HG02938 (cell line): ENCODE measurements at regions not wholly inside any gene's neighbourhood (a gene's known extent, or its start where the extent isn't known, plus 50 kb on each side); places are given as distances from the start of the nearest gene placed in this dataset.

ENCODE experiments used
- ATAC-seq: cut with Tn5 transposase; IDR thresholded peaks from one replicate; pipeline ENCODE4 v1.9.1; 2021; ENCODE audit warnings: mild to moderate bottlenecking, moderate library complexity; ENCODE audit not compliant: unreplicated experiment

GRCh38 chr2:118705032-118705431 is 142.4 kb downstream of the EN1 start:
- ATAC-seq: no peak

DNA sequence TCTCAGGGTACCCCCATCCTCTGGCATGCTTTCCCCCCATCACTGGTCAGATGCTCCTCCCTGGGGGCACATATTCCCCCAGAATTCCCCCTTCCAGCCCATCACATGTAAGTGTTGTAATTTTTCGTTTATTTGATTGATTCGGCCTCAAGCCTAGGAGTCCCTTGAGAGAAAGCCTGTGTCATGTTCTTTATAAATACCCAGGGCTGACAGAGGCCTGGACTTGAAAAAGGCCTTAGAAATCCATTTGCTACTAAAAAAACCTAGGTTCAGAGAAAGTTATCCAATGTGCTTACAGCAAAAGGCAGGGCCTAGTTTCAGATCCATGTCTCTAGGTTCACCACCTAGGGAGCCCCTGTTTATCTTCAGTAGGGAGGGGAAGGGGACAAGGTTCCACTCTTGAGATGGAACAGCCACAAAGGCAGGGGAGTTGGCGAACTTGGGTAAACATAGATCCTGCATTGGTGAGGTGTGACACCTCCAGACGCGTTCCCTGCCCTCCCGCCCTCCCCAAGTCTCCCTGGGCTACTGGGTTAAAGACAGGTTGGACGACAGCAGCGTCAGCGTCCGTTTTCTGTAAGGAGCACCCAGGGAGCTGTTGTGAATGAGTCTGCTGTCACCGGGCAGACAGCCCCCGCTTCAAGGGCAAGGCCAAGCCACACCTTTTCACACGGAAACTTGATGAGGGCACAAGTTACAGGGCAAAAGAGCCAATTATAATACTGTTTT is 147.8 kb downstream of the EN1 start:
- ATAC-seq: no peak

GRCh38 chr2:118698564-118698963 is 148.9 kb downstream of the EN1 start:
- ATAC-seq: no peak

- no peak for ATAC-seq
Observed at GRCh38 chr2:118697781-118698180, 149.7 kb downstream of the EN1 start.

DNA sequence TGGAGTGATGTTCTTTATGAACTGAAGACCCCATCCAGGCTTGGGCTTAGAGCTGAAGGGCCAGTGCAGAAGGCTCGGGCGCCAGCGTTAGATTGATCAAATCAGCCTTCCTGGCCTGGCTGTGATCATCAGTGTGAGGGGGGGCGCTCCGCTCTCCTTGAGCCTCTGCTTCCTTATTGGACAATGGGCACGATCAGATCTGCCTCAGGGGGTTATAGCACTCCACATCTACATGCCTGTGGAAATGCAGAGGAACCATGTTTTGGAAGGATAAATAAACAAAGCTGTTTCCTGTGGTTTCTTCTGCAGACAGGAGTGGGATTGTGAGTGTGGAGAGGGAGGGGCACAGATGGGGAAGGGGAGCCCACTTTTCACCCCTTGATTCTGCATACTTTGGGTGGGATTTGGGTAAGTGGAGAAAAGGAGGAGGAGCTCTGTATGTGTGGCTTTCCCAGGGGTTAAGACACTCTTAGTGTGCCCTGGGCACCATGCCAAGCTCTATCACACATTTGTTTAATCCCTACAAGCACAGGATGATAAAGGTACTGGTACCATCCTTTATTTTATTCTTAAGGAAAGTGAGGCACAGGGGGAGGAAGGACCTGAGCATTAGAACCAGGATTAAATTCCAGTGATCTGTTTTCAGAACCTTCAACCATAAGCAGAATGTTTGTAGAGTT is 150.5 kb downstream of the EN1 start:
- ATAC-seq: no peak

- ATAC-seq: no peak
Observed at GRCh38 chr2:118693287-118693822, 154.1 kb downstream of the EN1 start.

- no peak for ATAC-seq
Observed at GRCh38 chr2:118689874-118690273, 157.6 kb downstream of the EN1 start.

DNA sequence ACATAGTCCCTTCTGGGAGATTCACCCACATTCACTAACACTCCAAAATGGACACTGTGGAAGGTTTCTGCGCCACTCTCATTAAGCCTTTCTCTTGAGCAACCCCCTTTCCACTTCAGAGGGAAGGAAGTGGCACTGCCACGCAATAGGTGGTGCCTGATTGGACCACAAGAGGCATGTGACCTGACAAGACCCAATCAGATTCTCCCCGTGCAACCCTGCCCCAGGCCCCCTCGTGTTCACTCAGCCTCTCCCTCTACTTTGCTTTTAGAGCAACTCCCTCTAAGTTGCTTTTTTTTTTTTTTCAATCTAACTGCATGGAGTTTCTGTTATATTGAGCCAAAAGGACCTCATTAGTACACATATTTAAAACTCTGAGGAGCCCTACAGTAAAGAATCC is 158.0 kb downstream of the EN1 start:
- no peak for ATAC-seq

GRCh38 chr2:118689033-118689432 is 158.4 kb downstream of the EN1 start:
- no peak for ATAC-seq

- no peak for ATAC-seq
Observed at GRCh38 chr2:118687698-118688097, 159.8 kb downstream of the EN1 start.

DNA sequence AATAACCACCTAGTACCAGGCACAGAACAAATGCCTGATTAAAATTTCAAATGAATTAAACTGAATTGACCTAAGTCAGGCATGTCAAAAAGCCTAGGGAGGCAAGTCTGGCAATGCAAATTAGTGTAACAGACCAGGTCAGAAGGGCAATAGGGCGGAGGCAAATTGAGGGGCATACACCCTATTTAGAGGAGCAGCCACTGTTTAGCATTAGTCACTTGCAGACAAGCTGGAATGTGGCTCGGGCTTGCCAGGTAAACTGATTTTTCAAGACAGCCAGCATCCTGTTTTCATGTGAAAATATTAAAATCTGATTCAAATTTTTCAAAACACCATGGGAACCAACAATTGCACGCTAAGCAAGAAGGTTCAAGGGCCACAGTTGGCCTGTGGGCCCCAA is 160.3 kb downstream of the EN1 start:
- ATAC-seq: no peak

- no peak for ATAC-seq
Observed at GRCh38 chr2:118686346-118686745, 161.1 kb downstream of the EN1 start.

GRCh38 chr2:118683460-118683859 is 164.0 kb downstream of the EN1 start:
- no peak for ATAC-seq

DNA sequence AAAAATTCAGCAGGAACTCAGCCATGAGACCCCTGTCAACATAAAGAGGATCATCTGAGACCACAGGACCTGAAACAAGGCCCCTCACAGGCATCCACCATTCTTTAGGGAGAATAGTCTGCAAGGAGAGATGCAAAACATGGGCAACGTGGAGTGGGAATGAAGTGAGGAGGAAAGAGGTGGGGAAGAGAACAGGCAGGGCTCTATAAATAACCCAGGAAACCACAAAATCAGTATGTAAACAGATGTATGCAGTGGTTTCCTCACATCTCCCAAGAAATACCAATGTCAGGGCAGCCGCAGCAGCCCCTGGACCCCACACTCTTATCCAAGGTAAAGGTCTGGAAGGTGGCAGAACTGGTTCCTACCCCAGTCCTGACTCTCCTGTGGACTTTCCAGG is 168.5 kb downstream of the EN1 start:
- ATAC-seq: no peak

GRCh38 chr2:118677546-118677945 is 169.9 kb downstream of the EN1 start:
- no peak for ATAC-seq

DNA sequence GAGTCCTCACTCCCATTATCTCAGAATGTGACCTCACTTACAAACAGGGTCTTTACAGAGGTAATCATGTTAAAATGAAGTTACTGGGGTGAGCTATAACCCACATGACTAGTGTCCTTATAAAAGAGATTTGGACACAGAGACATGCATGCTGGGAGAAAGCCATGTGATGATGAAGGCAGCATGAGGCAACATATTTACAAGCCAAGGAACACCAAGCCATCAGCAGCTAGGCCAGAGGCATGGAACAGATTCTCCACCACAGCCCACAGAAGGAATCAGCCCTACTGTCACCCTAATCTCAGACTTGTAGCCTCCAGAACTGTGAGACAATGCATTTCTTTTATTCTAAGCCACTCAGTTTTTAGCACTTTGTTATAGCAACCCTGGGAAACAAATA is 171.9 kb downstream of the EN1 start:
- ATAC-seq: no peak

DNA sequence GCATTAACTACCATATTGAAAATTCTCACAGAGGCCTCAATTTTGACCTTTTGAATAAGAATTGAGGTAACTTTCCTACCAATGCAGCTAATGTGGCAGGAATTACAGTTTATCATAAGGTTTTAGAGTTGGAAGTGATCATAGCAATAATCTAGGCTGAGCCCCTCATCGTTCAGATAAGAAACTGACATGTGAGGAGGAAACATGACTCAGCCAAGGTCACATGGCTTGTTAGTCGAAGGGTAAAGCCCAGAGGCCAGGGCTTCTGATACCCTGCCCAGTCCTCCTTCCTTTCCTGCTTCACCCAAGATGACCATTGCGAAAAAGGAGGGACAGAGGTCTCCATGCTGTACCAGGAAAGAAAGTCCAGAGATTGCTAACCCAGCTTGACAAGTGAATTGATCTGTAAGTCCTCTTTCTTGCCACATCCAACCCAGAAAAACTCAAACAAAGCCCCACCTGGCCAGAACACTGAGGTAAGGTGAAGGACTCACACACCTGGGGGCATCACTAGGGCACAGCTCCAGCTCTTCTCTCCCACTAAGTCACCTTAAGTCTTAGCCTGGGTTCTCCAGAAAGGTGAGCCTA is 174.8 kb downstream of the EN1 start:
- no peak for ATAC-seq

DNA sequence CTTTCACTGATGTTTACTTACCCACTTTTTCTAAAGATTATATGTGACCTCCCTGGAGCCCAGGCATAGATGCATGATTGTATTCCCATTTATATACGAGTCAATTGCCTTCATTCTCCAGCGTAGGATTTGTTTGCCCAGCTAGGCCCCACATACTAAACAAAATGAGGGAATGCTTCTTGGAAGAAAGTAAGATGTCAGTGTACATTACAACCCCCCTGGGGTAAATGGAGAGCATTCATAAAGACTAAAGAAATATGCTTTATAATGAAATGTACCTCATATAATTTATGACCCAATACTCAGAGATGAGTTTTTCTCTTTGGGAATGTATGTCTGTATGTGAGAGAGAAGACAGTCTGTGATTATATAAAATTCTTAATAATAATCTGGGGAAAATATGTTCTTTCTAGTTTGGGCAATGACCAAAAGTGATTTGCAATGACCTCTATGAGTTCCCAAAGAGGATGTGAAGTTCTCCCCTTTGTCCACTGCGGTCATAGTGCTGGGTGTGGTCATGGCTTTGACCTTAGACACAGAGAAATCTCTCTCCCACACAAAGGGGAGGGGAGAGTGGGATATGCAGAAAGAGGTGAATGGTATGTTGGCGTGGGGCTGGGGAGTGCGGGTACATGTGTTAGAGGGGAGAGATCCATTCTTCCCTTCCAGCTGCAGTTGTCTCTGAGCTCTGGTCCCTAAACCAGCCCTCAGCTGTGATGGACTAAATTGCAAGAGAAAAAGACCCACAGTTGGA is 175.6 kb downstream of the EN1 start:
- no peak for ATAC-seq

GRCh38 chr2:118670838-118671237 is 176.6 kb downstream of the EN1 start:
- ATAC-seq: no peak

DNA sequence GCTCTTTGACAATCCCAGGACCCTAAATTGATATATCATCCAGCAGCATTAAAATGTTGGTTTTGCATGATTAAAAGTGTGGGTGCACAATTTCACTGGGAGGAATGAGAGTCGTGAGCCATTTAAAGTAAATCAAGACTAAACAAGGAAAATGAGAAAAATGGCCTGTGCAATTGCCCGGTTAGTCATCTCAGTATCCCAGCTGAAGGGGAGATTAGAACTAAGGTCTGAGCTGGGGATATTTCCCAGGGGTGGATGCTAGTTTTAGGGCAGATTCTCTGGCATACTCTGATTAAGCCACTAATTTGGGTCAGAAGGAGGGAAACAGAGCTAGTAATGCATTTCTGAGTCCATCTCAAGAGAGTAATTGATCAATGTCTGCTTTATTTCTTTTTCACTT is 177.2 kb downstream of the EN1 start:
- no peak for ATAC-seq

GRCh38 chr2:118669654-118670053 is 177.8 kb downstream of the EN1 start:
- ATAC-seq: no peak
